ENCODE measurements at regions not wholly inside any gene's neighbourhood (a gene's known extent, or its start where the extent isn't known, plus 50 kb on each side); places are given as distances from the start of the nearest gene placed in this dataset.
"Not testable (repeated sequence)": the region's sequence is repeated elsewhere in the genome, so short reads cannot be mapped to it uniquely, and the experiment has no call there.

- no peak for TF ChIP-seq CTCF (IDR thresholded peaks at IDR 0.05; ENCODE audit: low read depth, low read length, missing control alignments)
- no peak for DNase-seq (ENCODE audit: extremely low read depth, low read depth)
- no peak overlapping the region for H3K4me3 ChIP-seq (replicated peaks; ENCODE audit: low read depth, low read length)
These were observed 137.8 kb upstream of the GPR101 start for GRCh38 chrX:137171626-137172025.

- no peak for DNase-seq (ENCODE audit: extremely low read depth, low read depth)
- TF ChIP-seq CTCF (IDR thresholded peaks at IDR 0.05; ENCODE audit: low read depth, low read length, missing control alignments), result no peak
- H3K4me3 ChIP-seq (replicated peaks; ENCODE audit: low read depth, low read length), result no peak overlapping the region
These were observed 132.8 kb upstream of the GPR101 start for GRCh38 chrX:137166591-137166990.

- no peak overlapping the region for H3K4me3 ChIP-seq (replicated peaks; ENCODE audit: low read depth, low read length)
- no peak for TF ChIP-seq CTCF (IDR thresholded peaks at IDR 0.05; ENCODE audit: low read depth, low read length, missing control alignments)
- DNase-seq (ENCODE audit: extremely low read depth, low read depth), result no peak
These were observed 130.5 kb upstream of the GPR101 start for GRCh38 chrX:137164329-137164728.

GRCh38 chrX:137151403-137151802 lies 117.6 kb upstream of the GPR101 start:
- DNase-seq (ENCODE audit: extremely low read depth, low read depth), result no peak
- no peak overlapping the region for H3K4me3 ChIP-seq (replicated peaks; ENCODE audit: low read depth, low read length)
- TF ChIP-seq CTCF (IDR thresholded peaks at IDR 0.05; ENCODE audit: low read depth, low read length, missing control alignments), result no peak

- no peak overlapping the region for H3K4me3 ChIP-seq (replicated peaks; ENCODE audit: low read depth, low read length)
- no peak for TF ChIP-seq CTCF (IDR thresholded peaks at IDR 0.05; ENCODE audit: low read depth, low read length, missing control alignments)
- no peak for DNase-seq (ENCODE audit: extremely low read depth, low read depth)
These were observed 110.1 kb upstream of the GPR101 start for GRCh38 chrX:137143864-137144263.

GRCh38 chrX:137122651-137123050 lies 88.9 kb upstream of the GPR101 start:
- DNase-seq (ENCODE audit: extremely low read depth, low read depth); H3K4me3 ChIP-seq (replicated peaks; ENCODE audit: low read depth, low read length): not testable (repeated sequence)

- no peak for TF ChIP-seq CTCF (IDR thresholded peaks at IDR 0.05; ENCODE audit: low read depth, low read length, missing control alignments)
- DNase-seq (ENCODE audit: extremely low read depth, low read depth), result no peak
These were observed 85.3 kb upstream of the GPR101 start for GRCh38 chrX:137119049-137119448.

More at GRCh38 chrX:137119049-137119448, 85.3 kb upstream of the GPR101 start:
- no peak overlapping the region for H3K4me3 ChIP-seq (replicated peaks; ENCODE audit: low read depth, low read length)
